ENCODE measurements at regions not wholly inside any gene's neighbourhood (a gene's known extent, or its start where the extent isn't known, plus 50 kb on each side); places are given as distances from the start of the nearest gene placed in this dataset.
"Not testable (repeated sequence)": the region's sequence is repeated elsewhere in the genome, so short reads cannot be mapped to it uniquely, and the experiment has no call there.

GRCh38 chr1:228870041-228870713, 134.9 kb downstream of the RHOU start:
- DNase-seq, result no peak

DNA sequence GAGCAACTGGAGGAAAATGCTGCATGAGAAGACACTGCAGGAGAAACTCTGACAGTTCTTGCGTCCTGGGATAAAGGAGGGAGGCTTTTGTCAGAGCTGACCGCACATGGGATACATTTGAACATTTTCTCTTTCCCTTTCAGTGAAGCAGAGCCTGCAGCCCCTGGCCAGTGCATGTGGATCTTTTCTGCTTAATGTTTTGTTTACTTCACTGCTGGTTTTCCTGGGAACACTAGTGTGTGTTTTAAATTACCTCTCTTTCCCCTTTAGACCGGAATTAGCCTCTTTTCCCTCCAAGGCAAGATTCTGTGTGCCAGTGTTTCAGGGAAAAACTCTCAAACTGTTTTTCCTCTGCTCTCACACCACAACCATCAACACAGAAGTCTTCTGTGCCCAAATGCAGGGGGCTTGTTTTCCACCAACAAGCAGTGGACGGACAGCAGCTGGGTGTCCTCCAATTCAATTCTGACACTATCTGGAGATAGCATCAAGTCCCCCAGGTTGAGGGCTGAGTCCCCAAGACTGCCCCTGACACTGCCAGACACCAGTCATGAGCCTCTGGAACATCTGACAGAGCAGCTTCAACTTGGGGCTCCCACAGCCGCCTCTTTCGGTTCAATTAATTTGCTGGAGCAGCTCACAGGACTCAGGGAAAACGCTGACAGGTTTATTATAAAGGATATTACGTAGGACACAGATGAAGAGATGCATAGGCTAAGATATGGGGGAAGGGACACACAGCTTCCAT, 136.2 kb downstream of the RHOU start:
- DNase-seq, result no peak

- DNase-seq, result no peak
Measured at GRCh38 chr1:228872080-228872479, 136.8 kb downstream of the RHOU start.

GRCh38 chr1:228873709-228874108, 138.4 kb downstream of the RHOU start:
- no peak for DNase-seq

DNA sequence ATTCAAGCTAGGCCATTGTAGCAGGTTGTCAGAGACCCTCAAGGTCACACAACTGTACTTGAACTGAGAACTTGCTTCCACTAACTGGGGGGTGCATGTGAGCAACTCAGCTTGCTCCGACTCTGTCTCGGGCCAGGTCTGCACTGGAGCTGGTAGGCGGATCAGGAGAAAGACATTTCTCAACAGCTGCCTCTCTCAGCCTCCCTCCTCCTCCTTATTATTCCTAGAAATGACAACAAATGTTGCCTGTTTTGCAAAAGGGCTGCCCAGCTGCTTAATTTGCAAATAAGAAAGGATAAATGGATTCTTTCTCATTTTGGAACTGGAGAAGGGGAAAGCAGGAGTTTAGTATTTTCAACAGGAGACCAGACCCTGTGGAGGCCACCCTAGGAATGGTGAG, 140.5 kb downstream of the RHOU start:
- DNase-seq, result no peak

- no peak for DNase-seq
Measured at GRCh38 chr1:228876187-228876586, 140.9 kb downstream of the RHOU start.

GRCh38 chr1:228879164-228879563, 143.9 kb downstream of the RHOU start:
- DNase-seq, result no peak

- no peak for DNase-seq
Measured at GRCh38 chr1:228882041-228882770, 146.9 kb downstream of the RHOU start.

DNA sequence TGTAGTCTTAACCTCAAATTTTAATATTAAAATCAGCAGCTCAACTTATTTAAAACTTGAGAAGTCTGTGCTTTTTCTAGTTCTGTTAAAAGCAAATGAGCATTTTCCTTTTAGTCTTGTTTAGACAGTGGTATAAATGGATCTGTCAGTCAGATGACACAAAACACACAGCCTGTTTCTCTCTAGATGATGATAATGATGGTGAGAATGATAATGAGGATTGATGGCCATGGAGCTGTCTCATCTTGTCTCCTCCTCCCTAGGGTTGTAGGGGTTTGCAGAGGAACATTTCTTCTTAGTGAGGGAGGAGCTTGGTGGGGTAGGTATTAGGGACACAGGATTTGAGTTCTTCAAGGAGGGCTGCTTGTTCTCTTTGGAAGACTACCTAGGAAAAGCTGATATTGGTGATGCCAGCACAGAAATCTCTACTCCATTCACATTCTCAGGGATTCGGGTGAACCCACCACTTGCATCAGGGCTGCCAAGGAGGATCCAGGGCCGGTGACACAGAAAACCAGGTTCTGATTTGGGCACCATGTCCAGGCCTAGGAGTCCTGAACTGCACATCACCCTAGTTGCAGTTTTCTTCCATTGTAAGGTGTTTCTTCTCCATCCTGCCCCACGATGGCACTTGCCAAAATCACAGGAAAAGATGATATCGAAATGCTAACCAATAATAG, 147.6 kb downstream of the RHOU start:
- no peak for DNase-seq

GRCh38 chr1:228883535-228883934, 148.3 kb downstream of the RHOU start:
- DNase-seq, result no peak

GRCh38 chr1:228884196-228884595, 148.9 kb downstream of the RHOU start:
- DNase-seq, result no peak

DNA sequence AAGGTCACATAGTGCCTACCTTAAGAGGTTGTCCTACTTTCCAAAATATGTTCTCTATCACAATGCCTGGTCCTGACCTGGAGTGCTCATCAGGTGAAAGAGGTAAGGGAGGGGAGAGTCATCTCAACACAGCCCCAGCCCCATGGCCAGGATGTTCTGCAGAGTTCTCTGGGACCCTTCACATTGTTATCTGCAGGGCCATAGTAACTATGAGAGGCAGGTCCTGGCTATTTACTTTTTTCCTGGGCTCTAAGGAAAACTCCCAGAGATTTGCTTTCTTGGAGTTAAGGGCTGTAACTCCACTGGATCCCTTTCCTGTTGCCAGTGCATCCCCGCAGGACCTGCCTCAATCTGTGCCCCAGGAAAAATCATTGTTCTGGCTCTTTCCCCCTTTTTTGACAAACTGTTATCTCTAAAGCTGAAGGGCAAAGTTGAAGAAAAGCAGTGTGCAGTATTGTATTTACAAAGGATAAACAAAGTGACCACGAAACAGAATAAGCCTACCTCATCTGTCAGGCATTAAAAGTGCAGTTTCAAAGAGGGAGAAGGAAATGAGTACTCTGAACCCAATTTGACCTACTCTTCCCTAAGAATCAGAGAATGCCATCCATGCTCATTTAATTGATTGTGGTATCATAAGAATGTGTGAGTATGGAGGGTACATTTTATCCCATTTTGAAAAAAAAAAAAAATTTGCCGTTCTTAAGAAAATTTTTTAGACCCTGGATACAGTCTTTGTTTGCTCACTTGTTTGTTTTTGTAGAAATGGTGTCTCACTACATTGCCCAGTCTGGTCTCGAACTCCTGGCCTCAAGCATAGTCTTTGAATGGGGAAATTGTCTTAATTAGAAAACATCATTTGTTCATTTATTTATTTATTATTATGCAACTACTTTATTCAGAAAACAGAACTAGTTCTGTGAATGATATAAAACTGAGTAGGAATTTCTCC, 149.6 kb downstream of the RHOU start:
- no peak for DNase-seq

GRCh38 chr1:228885845-228886244, 150.6 kb downstream of the RHOU start:
- DNase-seq, result no peak

DNA sequence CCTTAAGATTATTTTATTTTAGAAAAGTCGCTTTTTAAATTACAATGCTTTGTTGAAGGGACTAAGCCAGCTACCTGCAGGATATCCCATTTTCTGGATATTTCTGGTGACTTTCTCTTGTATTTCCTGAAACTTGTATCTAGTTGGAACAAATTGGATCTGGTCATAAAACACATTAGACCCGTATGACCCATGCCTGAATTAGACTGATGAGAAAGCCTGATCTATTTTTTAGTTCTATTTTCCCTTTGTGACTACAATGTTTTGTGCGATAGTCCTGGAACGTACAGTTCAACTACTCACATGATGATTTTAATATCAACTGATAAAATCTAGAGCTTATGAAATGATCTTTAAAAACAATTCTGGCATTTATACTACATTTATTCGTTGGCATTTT, 151.8 kb downstream of the RHOU start:
- DNase-seq, result no peak

- DNase-seq, result no peak
Measured at GRCh38 chr1:228887960-228888359, 152.7 kb downstream of the RHOU start.

- DNase-seq, result no peak
Measured at GRCh38 chr1:228889289-228889688, 154.0 kb downstream of the RHOU start.

DNA sequence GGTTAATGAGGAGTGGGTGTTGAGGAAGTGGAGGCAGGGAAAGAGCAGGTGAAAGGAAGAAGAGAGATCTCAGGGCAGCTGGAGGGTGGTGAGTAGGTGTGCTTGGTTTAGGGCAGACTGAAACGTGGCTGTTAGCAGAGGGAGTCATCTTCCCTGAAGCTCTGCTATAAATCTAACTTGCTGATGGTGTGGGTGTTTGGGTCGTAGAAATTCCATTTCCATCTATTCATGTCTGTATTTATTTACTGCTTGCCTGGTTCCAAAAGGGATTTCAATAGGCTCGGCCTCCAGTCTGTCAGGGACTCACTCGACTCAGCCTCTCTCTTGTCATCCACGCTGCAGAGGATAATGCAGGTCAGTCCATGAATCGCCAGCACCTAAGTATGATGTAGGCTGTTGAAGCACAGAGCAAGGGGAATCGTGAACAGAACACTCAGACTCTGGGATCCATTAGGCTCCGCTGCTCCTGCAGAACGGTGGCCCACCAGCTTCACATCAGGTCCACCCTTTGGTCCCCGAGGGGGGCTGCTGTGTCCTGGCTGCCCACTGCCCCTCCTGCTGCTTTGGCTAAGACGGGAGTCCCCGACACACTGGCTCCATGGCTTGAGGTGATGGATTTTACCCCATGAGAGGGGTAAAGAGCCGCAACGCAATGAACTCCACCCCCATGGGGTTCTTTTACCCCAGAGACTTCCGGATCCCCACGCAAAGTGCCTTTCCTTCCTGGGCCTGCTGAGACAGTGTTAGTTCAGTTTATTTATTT, 156.2 kb downstream of the RHOU start:
- DNase-seq, result no peak

DNA sequence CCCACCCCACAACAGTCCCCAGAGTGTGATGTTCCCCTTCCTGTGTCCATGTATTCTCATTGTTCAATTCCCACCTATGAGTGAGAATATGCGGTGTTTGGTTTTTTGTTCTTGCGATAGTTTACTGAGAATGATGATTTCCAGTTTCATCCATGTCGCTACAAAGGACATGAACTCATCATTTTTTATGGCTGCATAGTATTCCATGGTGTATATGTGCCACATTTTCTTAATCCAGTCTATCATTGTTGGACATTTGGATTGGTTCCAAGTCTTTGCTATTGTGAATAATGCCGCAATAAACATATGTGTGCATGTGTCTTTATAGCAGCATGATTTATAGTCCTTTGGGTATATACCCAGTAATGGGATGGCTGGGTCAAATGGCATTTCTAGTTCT, 156.9 kb downstream of the RHOU start:
- DNase-seq, result not testable (repeated sequence)

GRCh38 chr1:228894442-228894989, 159.2 kb downstream of the RHOU start:
- no peak for DNase-seq

DNA sequence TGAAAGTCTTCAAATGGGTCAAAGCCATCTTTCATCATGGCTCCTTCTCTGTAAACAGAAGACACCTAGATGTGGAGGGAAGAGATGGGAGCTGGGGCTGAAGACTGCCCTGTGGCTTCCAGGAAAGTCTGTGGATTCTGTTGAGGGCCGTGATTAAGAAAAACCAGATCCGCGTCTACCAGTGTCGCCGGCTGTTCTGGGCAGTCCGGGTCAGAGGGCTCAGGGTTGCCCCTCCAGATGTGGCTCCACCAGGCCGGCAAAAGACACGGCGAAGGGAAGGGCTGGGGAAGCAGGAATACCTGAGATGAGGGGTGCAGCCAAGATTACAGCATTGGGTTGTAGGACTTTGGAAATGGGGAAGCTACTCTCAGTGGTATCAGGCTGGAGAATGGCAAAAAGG, 162.6 kb downstream of the RHOU start:
- DNase-seq, result no peak

DNA sequence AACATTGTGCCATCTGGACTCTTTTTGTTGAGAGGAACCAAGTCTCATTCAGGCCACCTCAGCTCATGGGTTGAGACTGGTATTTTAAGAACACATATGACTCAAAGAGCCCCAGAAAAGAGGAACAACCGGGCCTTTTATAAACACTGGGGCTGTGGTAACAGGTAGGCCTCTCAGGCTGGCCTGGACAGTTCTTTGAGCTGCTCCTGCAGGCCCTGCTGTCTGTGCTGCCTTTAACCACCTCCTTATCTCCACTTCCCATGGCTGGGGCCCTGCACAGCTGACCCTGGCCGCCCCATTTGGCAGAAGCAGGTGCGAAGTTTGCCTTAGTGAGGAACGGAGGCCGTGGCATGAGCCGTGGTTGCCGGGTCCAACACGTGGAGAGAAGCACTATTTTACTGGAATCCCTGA, 163.3 kb downstream of the RHOU start:
- DNase-seq, result no peak
